ENCODE measurements at regions not wholly inside any gene's neighbourhood (a gene's known extent, or its start where the extent isn't known, plus 50 kb on each side); places are given as distances from the start of the nearest gene placed in this dataset.

- TF ChIP-seq POLR2AphosphoS5 (IDR thresholded peaks at IDR 0.05) (no peak), EP300 (IDR thresholded peaks at IDR 0.05) (no peak)
Observed at GRCh38 chr13:91211510-91211909, 136.0 kb upstream of the MIR17HG start.

Data from sigmoid colon (tissue), 4 donors.